ENCODE measurements at regions not wholly inside any gene's neighbourhood (a gene's known extent, or its start where the extent isn't known, plus 50 kb on each side); places are given as distances from the start of the nearest gene placed in this dataset.

- Histone ChIP-seq H3K4me1 (peaks cover 0 to 2% of the 10 kb centered on the region in 2 donors), H3K36me3 (no peaks in the 10 kb centered on the region), H3K27ac (no peak overlapping the region), H3K4me3 (no peak overlapping the region), H3K9me3 (no peaks in the 10 kb centered on the region), H3K27me3 (no peaks in the 10 kb centered on the region)
- TF ChIP-seq CTCF (IDR thresholded peaks at IDR 0.05), result no peak
- intact Hi-C loops (cut with DNase I), result no loop called here
- no peak for DNase-seq (ENCODE audit: low spot score in 2 of 2)
Observed at GRCh38 chr4:74642006-74642405, 152.3 kb downstream of the BTC start.

DNA sequence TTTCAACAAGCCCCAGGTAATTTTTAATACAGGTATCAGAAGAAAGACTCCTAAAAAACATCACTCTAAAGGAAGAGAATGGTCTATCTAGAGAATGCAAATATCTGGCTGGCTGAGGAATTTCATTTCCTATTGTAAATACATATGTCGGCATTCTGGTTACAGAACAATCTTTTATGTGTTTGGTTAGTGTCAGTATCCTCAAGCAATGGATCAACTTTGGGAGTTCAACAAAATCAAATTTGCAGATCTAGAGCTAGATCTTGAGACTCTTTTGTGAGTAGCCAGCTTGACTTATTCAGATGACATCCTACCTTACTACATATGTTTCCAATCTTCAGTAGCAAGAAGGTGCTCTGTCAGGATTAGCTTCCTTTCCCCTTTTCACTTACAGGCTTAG, 145.1 kb downstream of the BTC start:
- no peaks in the 10 kb centered on the region for H3K9me3 ChIP-seq
- H3K4me3 ChIP-seq, result no peak overlapping the region
- H3K36me3 ChIP-seq, result no peaks in the 10 kb centered on the region
- H3K27me3 ChIP-seq, result no peaks in the 10 kb centered on the region
- H3K4me1 ChIP-seq, result no peaks in the 10 kb centered on the region
- no peak for DNase-seq (ENCODE audit: low spot score in 2 of 2)
- no peak for TF ChIP-seq CTCF (IDR thresholded peaks at IDR 0.05)
- no peak overlapping the region for H3K27ac ChIP-seq
- intact Hi-C loops (cut with DNase I), result no loop called here

DNA sequence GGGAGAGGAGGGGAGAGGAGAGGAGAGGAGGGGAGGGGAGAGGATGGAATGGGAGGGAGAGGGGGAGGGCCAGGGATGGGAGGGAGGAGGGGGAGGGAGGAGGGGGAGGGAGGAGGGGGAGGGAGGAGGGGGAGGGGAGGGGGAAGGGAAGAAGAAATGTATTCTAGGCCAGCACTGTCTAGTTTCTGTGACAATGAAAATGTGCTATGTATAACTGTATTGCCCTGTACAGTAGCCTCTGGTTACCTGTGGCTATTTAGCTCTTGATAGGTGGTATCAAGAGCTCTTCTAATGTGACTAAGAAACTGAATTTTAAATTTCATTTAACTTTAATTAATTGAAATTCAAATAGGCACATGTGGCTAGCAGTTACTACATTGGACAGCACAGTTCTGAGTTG, 143.1 kb downstream of the BTC start:
- no peak for TF ChIP-seq CTCF (IDR thresholded peaks at IDR 0.05)
- Histone ChIP-seq H3K4me3 (no peak overlapping the region), H3K36me3 (no peaks in the 10 kb centered on the region), H3K9me3 (no peaks in the 10 kb centered on the region), H3K27ac (no peak overlapping the region), H3K27me3 (no peaks in the 10 kb centered on the region), H3K4me1 (no peaks in the 10 kb centered on the region)
- intact Hi-C loops (cut with DNase I), result no loop called here
- DNase-seq (ENCODE audit: low spot score in 2 of 2), result no peak

DNA sequence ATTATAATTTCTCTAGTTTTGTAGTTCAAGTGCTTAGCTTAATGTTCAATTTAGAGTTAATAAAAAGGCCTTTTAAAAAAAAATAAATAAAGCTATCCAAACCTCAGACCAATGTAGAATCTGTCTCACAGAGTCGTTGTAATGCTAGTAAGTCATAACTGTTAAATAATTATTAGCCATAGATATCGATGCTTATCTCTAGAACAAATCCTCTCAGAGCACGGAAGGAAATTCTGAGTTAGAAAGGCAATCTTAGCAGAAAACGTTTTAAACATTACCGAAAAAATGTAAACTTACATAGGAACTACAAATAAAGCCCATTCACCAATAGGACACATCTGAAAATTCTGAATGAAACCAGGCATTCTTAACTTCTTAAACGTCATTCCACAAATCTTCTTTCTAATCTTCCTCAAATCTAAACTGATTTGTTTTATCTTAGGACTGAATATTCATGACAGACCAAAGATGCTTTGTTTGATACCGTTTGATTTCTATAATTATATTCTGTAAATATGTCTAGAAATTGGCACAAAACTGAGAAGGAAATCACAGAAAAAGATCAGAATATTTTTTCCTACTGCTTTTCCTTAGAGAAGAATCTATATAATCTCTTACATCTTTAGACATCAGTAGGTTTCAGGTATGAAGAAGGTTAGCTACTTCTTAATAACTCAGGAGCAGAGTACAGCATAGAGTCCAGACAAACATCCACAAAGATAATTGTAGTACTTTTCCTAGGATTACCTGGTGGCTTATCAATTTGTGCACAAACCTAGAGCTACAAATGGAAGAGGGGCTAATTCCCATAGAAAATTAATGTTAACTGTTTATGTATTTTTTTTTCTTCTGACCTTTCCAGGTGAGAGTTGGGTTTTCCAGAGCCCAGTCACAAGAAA, 140.7 kb downstream of the BTC start:
- no peak for TF ChIP-seq CTCF (IDR thresholded peaks at IDR 0.05)
- intact Hi-C loops (cut with DNase I), result no loop called here

GRCh38 chr4:74654230-74654681, 140.1 kb downstream of the BTC start:
- Histone ChIP-seq H3K27ac (no peak overlapping the region), H3K9me3 (no peaks in the 10 kb centered on the region), H3K4me3 (no peak overlapping the region), H3K27me3 (no peaks in the 10 kb centered on the region), H3K4me1 (no peaks in the 10 kb centered on the region), H3K36me3 (no peaks in the 10 kb centered on the region)
- no peak for TF ChIP-seq CTCF (IDR thresholded peaks at IDR 0.05)
- intact Hi-C loops (cut with DNase I), result no loop called here
- no peak for DNase-seq (ENCODE audit: low spot score in 2 of 2)

More for the DNA sequence above, 140.7 kb downstream of the BTC start:
- Histone ChIP-seq H3K9me3 (no peaks in the 10 kb centered on the region), H3K4me1 (no peaks in the 10 kb centered on the region), H3K4me3 (no peak overlapping the region), H3K27me3 (no peaks in the 10 kb centered on the region), H3K27ac (no peak overlapping the region), H3K36me3 (no peaks in the 10 kb centered on the region)
- no peak for DNase-seq (ENCODE audit: low spot score in 2 of 2)
